ENCODE measurements at regions not wholly inside any gene's neighbourhood (a gene's known extent, or its start where the extent isn't known, plus 50 kb on each side); places are given as distances from the start of the nearest gene placed in this dataset.
"Not testable (repeated sequence)": the region's sequence is repeated elsewhere in the genome, so short reads cannot be mapped to it uniquely, and the experiment has no call there.

DNA sequence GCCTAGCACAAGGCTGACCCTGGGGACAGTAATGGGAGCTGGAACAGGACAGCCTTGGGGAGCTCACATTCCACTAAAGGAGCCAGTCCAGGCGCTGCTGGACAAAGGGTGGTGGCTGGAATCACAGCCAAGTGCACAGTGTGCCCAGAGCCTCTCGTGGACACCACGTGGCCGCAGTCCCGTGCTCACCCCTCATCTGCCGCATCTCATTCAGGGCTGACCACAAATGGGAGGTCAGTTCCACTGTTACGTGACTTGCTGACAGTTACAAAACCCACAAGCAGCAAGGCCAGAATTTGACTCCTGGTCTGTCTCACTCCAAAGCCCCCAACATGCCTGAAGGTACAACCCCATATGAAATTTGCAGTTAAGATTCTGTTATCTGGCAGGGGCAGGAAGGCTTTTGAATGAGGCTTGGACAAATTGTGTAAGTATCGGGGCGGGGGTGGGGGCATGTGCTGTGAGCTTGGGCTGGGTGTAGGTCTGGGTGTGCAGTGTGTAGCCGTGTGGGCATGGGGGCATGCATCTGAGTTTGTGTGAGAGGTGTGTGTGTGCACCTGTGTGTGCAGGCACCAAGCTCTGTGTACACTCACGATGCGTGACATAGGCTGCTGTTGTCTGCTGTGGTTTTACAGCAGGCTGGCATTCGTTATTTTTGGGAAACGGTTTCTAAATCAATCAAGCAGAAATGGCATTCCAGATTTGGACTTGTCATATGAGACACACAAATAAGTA is 301.7 kb downstream of the BRD1 start:
- no peak for DNase-seq (ENCODE audit: low spot score)

DNA sequence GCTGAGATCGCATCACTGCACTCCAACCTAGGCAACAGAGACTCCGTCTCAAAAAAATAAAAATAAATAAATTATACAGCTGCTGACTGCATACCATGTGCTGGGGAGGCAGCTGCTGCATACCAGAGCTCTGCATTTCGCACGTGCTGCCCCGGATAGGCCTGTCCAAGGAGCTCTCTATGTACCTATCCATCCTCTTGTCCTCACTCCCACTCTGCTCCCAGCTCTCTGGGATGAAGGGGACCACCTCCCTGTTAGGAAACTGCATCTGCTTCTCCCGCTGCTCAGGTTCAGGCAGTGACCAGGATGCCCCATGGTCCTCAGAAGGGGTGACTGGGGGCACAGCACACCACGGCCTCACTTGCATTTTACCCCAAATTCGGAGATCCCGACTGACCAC is 302.3 kb downstream of the BRD1 start:
- no peak for DNase-seq (ENCODE audit: low spot score)

DNA sequence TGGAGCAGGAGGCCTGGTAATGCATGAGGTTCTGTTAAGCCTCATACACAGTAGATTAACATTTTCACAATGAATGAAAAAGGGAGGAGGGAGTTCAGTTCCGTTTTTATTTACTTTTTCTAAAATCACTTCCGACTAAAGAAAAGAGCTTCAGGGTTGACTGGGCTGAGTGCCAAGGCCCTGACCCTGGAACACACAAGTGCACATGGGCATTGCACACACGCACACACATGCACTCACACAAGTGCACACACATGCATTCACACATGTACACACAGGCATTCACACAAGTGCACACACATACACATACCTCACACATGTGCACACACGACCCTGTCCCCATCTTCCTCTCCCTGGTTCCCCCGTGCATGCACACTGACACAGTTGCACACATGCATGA is 303.3 kb downstream of the BRD1 start:
- no peak for DNase-seq (ENCODE audit: low spot score)

DNA sequence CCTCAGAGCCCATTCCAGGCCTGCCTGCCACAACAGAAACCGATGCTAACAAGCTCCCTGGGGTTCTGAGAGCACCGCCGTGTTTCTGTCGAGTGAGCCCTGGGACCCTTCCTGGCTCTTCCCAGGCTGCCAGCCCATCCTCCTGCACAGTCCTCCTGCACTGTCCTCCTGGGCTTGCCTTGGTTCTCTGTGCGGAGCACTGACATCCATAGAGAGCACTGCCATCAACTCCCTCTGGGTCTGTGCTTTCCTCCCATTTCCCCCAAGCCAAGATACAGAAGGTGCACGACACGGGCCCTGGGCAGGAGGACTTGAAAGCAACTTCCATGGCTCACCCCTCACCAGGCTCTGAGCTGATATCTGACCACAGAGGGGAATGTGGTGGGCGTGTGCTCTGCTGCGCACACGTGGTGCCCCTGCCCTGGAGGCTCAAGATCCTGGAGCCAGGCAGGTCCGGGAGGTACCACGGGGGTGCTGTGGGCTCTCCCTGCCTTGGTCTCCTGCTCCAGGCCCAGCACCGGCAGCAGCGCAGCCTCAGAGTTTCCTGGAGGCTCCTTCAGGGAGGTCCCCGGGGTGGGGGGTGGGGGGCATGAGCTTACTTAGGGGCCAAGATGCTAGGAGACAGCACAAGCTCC is 304.2 kb downstream of the BRD1 start:
- DNase-seq (ENCODE audit: low spot score) = no peak

DNA sequence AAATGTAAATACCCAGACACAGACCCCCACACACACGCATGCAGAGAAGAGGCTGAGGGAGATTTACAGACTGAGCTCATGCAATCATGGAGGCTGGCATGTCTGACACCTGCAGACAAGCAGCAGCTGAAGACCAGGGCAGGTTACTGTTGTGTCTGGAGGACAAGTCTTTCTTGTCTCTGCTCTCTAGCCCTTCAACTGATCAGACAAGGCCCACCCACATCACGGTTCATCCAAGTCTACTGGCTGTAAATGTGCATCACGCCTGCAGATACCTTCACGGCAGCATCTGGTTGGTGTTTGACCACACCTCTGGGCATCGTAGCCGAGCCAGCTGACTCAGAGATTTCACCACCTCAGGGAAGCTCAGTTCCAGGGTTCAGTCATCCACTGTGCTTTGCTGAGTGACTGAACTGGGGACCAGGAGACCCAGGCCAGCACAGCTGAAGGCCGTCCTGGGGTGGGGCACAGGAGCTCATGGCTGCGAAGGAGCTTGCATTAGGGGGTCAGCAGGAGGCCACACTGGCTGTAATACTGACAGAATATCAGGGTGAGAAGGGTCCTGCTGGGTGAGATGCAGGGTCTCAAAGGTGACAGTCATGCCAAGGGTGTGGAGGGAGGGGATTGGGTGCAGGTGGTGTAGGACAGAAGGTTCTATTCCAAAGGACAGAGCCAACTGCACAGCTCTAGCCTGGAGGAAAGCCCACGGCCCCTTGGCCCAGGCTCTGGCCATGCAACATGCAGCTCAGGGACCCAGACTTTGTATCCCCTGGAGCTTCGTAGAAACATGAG is 304.9 kb downstream of the BRD1 start:
- DNase-seq (ENCODE audit: low spot score) = no peak

DNA sequence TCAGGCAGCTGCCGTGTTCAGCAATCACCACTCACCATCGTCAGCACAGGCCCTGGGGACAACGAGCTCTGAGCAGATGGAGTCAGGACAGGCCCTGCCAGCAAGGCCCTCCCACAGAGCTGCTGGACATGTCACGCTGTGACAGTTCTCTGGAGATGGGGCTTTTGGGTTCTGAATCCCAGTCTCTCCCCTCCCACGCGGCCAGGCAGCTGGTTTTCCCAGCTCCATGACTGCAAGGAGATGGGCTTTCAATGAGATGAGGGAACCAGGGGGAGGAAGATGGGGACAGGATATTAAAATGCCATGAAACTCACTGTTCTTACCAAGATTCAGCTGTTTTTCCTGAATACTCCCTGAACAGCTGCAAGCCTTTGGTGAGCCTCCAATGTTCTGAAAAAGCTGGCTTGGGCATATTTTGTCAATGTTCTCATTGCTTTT is 305.9 kb downstream of the BRD1 start:
- DNase-seq (ENCODE audit: low spot score) = no peak

DNA sequence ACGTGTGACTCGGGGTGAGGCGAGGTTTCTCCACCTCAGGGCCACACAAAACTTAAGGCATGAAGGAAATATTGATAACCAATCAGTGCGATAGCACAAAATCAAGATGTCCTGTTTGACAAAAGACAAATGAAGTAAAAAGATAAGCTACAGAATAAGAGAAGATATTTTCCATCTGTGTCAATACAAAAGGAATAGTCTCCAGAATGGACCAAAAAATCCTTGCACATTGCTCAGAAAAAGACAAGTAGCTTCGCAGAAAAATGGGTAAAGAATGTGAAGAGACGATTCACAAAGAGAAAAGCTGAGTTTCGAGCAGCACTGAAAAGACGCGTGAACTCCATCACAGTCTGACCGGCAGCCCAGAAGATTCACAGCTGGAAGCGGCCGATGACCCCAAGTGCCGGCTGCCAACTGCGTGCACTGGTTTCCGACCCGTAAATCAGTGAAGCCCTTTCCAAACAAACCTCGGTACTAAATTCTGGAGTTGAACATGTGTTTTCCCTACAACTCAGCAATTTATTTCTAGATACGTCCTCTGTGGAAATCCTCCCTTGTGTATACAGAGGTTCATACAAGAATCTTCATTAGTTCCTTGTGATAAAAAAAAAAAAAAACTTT is 308.4 kb downstream of the BRD1 start:
- DNase-seq (ENCODE audit: low spot score) = no peak

DNA sequence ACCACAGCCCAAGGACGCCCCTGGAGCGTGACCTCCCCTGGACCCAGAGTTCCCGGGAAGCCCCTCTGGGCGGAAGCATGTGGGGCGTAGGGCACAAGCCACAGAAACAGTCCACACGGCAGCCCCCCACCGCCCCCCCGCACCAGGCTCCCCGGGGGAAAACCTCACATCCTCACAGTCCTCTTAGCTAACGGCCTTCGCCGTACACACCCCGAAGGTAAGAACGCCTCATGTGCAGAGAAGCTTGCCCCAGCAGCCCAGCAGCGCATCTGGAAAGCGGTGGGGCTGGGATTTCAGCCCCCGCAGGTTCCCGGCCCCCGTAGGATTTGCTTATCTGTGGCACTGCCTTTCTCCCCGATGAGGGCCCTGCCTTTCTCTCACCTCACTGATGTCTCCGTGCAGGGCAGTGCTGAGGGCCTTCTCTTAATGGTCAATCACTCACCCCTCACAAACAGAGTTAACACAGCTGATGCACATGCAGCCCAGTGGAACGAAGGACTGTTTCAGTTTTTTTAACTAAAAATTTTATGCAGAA is 309.2 kb downstream of the BRD1 start:
- no peak for DNase-seq (ENCODE audit: low spot score)

DNA sequence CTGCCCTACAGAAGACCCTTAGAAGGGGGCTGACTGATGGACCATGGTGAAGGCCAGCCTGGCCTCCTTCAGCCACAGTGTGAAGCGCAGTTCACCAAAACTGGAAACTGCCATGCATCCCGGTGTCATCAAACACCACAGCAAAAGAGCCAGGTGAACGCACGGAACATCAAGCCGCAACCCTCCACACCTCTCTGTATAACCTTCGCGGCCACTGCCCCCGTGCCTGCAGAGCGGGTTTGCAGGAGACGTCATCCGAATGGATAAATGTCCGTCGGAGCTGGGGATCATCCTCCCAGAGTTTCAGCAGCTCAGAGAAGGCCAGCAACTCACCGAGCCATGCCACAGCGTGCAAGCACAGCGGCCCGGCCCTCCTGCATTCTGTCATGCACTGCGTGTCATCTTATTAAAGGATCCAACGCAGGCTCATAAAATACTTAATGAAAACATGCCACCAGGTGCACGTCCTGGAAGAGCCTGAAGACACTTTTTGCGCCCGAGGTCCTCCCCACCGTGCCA is 309.9 kb downstream of the BRD1 start:
- no peak for DNase-seq (ENCODE audit: low spot score)

DNA sequence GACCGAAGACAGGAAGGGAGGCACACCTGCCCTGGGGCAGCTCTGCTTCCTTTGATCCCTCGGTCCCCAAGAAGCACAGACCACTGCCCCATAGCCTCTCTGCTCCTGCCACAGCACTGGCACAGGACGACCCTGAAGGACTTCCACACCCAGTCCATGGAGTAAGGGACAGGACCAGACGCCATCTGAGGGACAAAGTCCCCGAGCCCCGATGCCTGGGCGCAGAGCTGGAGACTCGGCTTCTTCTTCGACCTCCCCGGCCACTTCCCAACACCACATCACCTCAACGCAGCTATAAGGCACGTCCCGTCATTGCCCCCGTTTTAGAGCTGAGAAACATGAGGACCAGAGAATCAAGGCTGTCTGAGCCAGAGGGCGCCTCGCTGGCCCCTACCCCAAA is 310.5 kb downstream of the BRD1 start:
- no peak for DNase-seq (ENCODE audit: low spot score)

DNA sequence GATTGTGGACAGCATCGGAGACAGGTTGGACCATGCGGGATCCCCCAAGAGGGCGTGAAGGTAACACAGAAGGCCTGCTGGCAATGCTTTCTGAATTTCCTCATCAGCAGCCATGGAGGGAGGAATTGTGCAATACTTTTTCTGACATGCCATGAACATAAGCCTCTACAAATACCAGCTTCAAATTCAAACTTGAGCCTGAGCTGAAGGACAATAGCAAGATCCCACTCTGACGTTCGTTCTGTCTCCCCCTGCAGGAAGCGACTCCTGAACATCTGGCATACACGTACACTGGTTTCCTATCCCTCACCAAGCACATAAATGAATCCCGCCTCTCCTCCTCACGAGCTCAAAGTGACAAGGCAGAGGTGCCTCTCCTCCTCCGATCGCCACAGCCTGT is 312.2 kb downstream of the BRD1 start:
- no peak for DNase-seq (ENCODE audit: low spot score)

DNA sequence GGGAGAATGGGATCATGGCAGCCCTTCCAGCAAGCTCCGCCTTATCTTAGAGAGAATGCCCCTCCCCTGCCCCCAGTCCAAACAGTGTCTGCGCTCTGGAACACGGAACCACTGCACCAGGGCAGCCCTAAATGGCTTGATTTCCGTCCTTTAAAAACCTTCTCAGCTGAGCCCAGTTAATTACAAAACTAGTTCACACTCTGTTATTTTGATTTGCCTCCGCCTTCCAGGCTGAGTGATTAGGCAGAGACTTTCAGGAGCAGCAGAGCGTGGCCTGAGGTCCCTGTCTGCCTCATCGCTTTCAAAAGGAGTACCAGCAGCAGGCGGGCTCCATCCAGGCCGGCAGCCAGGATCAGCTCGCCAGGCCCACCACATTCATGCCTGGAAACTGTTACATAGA is 313.0 kb downstream of the BRD1 start:
- DNase-seq (ENCODE audit: low spot score) = no peak

DNA sequence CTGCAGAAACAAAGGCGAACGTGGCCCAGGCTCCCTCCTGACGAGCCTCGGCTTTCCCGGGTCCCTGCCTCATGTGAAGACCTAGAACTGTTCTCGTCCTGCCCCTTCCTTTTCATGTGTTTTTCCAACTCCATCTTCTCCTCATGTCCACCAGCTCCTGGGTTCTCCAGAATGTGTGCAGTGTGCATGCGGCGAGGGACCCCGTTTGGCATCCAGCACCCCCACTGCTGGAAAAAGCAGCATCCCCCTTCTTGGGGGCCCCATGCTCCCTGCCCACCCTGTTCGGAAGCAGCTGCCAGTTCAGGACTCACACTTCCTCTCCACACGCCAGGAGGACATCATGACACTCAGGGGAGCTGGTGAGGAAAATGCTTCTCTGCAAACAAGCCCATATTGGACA is 313.5 kb downstream of the BRD1 start:
- no peak for DNase-seq (ENCODE audit: low spot score)

DNA sequence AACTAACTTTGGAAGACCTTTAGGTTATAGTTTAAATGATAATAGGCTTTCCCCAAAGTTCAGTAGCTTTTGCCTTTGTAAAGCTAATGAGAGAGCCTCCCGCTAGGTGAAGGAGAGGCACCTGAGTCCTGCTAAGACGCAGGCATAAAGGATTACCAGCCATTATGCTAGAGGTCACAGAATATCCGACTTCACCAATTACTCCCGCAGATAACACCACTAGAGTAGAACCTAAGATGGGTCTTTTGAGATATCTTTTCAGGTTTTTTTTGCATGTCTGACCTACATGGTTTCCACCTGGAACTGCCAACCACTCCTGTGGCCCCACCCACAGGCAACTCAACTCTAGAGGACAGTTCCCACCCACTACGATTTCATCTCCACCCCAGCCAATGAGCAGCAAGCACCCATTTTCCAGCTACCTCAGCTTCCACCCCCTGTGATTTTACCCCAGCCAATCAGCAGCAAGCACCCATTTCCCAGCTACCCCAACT is 314.3 kb downstream of the BRD1 start:
- no peak for DNase-seq (ENCODE audit: low spot score)

DNA sequence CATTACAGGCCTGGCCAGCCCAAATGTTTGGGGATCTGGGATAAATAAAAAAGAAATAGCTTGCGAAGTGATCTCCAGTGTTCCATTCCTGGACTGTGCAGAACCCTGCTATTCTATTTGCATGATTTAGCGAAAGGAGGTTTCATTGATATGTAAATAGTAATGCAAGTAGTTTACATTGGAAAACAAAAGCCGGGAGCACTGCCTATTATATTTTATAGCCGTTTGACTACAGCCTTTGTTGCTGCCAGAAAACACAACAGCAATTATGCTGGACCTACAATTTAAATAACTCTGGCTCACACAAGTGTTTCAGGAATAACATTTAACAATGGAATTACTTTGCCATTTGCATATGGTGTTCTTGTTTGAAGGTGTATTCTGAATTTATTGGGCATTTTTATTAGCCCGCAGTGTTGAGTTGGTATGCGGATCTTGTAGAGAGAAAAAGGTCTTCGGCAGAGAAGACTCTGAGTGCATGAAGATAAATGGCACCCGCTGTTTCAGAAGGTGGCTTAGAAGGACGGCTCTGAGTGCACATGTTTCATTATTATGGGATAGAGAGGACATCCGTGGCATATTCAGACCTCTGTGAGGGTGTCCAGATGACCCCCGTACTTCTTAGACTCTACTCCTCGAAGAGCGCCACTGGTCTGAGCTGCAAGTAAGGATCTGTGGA is 315.0 kb downstream of the BRD1 start:
- no peak for DNase-seq (ENCODE audit: low spot score)

DNA sequence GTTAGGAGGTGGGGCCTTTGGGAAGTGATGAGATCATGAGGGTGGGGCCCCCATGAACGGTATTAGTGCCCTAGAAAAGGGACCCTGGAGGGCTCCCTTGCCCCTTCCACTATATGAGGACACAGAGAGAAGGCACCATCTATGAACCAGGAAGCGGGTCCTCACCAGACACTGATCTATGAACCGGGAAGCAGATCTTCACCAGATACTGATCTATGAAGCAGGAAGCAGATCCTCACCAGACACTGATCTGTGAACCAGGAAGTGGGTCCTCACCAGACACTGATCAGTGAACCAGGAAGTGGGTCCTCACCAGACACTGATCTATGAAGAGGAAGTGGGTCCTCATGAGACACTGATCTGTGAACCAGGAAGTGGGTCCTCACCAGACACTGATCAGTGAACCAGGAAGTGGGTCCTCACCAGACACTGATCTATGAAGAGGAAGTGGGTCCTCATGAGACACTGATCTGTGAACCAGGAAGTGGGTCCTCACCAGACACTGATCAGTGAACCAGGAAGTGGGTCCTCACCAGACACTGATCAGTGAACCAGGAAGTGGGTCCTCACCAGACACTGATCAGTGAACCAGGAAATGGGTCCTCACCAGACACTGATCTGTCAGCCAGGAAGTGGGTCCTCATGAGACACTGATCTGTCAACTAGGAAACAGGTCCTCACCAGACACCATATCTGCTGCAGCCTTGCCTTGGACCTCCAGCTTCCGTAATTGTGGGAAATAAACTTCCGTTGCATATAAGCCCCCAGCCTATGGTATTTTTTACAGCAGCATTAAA is 316.1 kb downstream of the BRD1 start:
- DNase-seq (ENCODE audit: low spot score) = not testable (repeated sequence)

DNA sequence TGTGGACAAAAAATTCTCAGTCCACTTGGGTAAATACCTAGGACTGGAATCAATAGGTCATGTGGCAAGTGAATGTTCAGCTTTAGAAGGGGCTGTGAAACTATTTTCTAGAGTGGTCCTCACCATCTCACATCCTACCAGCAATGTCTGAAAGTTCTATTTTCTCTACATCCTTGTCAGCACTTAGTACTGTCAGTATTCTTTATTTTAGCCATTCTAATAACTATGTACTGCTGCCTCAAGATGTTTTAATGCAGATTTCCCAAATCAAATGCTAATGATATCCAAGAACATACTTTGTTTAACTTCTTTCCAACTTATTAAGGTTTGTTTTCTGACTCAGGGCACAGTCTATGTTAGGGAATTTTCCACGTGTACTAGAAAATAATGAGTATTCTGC is 317.0 kb downstream of the BRD1 start:
- DNase-seq (ENCODE audit: low spot score) = no peak

DNA sequence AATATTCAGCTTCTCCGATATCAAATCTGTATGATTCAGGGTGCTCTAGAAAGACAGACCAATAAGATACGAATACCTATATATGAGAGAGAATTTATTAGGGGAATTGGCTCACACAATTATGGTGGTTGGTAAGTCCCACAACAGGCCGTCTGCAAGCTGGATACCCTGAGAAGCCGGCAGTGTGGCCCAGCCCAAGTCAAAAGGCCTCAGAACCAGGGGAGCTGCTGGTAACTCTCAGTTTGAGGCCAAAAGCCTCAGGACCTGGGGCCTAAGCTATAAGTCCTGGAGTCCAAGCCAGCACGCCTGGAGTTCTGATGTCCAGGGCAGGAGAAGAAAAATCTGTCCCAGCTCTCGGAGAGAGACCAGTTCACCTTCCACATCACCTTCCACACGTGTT is 318.7 kb downstream of the BRD1 start:
- DNase-seq (ENCODE audit: low spot score) = no peak

DNA sequence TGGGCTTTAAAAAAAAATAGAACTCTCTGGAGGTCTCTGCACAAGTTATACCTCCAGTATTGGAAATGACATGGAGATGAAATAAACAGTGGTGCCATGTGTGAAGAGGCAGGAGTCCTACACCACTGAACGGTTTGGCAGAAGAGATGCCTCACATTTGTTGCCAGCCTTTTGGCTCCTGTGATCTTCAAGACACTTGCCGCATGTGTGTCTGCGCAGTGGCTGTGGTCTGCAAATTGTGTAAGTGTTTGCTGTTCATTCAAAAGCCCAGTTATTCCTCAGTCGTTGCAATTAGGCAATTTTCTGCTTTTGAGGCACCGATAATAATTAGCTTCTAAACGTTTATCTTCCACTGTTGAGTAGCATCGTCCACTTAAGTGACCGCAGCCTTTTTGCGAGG is 319.1 kb downstream of the BRD1 start:
- no peak for DNase-seq (ENCODE audit: low spot score)

DNA sequence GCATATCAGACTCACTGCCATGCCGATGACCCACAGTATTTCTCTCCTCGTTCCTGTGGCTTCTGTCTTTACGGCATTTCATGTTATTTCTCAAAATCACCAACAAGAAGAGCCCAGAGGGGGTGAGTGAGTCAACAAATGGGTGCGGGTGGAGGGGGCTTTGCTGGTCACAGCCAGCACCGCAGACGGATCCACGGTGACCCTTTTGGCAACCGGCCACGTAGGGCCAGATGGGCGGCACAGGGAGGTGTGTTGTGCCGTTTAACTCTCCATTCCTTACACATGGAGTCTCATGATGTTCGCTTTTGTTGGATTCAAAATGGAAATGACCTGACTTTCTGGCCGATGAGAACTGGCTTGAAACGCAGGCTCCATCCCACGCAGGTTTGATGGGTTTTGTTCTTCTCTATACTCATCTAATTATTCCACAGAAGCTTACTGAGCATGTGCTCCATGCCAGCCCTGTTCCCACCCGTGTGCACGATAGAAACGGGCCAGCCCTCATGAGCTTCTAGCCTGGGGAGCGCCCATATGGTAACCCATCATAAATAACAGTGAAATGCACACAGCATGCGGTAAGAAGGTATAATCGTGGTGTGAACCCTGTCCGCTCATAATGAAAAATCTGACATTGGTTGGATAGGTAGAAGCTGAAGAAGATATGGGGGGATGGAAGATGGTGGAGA is 319.9 kb downstream of the BRD1 start:
- DNase-seq (ENCODE audit: low spot score) = no peak

Data from AG08395 (cell line).